ENCODE measurements at regions not wholly inside any gene's neighbourhood (a gene's known extent, or its start where the extent isn't known, plus 50 kb on each side); places are given as distances from the start of the nearest gene placed in this dataset.

DNA sequence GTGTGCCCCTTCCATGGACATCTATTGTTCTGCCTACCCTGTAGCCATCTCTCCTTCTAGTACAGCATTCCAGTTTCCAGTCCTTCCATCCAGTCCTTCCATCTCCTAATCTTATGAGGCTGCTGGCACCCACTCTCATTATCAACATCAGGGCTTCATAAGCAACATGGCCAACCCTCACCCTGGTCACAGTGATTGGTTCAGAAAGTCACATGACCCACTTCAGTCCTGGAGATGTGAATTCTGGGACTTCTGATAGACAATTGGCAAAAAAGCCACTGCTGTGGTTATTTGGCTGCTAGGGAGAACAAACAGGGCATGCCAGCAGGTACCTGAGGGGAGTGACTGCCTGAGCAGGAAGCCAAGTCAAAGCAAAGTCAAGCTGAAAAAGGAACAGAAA, 164.7 kb upstream of the C16orf82 start:
- DNase-seq (ENCODE audit: low spot score): no peak
- intact Hi-C loops (cut with DNase I): no loop called here

DNA sequence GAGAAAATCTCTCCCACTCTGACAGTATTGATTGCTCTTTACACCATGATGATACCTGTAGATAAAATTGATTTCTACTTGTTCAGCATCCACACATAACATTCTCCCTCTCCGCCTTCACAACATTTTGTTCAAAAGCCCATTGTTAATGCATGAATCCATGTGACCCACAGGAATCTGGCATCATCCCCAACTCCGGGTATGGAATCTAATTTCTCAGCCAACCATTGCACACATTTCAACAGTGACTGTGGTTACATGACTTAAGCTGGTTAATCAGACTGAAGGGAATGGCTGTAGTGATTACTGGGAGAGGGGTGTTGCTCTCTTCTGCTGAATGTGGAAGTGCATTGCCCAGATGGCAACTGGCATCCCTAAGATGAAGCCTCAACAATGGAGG, 161.4 kb upstream of the C16orf82 start:
- DNase-seq (ENCODE audit: low spot score): no peak
- intact Hi-C loops (cut with DNase I): no loop called here

DNA sequence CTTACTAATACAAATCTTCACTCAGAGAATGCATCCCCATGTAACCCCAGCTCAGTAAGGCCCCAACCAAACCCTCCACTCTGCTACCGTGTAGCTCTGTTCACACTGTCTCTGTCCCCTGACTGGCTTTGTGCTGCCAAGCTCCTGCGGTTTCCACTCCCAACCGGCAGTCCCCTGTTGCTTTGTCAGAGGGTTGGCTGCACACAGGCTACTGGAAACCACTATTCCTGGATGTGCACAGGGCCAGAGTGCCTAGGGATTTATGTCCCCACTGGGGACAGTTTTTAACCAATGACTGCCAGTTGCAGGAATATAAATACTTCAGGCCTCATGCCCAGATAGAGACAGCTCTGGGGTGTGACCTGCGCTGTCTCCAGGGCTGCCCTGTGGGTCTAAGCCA, 157.1 kb upstream of the C16orf82 start:
- intact Hi-C loops (cut with DNase I): no loop called here

DNA sequence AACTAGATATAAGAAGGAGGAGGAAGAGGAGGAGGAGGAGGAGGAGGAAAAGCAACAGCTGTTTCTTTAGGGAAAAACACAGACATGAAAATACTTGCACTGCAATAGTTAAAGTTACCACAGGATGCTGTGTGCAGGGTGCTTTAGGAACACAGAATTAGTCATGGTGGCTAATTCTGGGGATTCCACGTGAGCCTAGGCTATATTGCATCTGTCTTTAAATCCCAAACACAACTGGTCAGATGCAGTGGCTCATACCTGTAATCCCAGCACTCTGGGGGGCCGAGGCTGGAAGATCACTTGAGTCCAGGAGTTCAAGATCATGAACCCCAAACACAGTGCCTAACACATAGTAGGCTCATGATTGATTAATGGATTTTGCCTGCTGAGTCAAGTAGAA, 155.3 kb upstream of the C16orf82 start:
- DNase-seq (ENCODE audit: low spot score): no peak

More for the DNA sequence above, 157.1 kb upstream of the C16orf82 start:
- no peak for DNase-seq (ENCODE audit: low spot score)

DNA sequence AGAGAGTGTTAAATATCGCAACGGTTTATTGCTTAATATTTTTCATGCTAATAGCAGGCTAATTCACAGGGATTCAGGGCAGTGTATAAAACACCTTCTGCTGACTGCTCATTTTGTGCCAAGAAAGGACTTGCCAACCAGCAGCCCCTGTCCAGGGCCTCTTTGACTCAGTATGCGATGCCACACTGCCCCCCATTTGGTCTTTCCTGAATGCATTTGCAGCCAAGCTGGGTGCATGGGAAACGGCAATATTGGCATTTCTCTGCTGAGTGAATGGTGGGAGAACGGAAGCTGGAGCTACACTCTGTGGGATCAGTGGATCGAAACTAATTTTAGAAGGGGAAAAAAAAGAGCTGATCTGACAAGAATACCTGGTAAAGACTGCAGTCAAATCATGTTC, 152.9 kb upstream of the C16orf82 start:
- DNase-seq (ENCODE audit: low spot score): no peak
- intact Hi-C loops (cut with DNase I): no loop called here

More for the DNA sequence above, 155.3 kb upstream of the C16orf82 start:
- intact Hi-C loops (cut with DNase I): no loop called here

DNA sequence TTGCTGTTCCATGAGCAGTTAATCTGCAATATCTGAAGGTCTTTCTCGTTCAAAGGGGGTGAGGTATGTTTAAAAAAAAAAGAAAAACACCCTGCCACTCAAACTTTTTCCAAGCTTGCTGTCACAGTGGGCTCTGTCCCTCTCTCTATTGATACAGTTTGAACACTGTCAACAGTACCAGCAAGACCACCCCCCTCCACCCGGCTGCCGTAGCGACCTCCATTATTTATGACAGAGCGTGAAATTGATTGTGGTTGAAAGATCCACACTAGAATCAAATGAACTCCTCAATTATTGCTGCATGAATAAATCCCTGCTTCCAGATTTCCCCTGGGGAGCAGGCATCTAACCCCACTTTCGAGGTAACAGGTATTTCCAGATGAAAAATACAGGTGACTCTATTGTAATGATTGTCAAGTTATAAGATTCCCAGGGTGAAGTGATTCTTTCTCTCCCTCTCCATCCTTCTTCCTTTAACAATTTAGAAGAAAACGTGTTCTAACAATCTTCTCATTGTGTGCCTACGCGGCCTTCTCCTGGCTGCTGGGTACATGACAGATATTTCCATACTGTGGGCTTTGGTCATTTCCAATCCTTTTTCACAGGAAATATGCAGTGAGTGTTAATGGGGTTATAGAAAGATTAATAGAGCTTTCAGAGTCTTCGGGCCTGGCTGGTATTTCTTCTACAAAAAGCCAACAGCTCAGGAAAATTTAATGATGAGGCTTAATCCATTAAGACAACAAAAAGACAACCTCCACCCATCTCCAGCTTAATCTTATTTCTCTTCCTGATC, 135.7 kb upstream of the C16orf82 start:
- intact Hi-C loops (cut with DNase I): no loop called here

DNA sequence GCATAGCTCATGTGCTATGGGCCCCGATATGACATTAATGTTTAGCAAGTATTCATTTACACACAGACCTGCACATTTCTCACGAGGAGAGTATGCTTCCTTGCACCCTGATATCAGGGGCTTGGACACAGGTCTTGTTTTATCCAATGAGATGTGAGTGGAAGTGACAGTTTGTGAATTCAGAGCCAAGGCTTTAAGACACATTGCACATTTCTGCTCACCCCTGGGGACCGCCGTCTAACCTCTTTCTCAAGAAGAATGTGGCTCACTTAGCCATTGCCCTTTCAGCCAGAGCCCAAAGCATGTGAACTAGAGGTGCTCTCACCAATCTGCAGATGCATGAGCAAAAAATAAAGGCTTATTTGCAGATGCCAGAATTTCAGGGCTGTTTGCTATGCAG, 116.1 kb upstream of the C16orf82 start:
- intact Hi-C loops (cut with DNase I): no loop called here

More for the DNA sequence above, 135.7 kb upstream of the C16orf82 start:
- no peak for DNase-seq (ENCODE audit: low spot score)

DNA sequence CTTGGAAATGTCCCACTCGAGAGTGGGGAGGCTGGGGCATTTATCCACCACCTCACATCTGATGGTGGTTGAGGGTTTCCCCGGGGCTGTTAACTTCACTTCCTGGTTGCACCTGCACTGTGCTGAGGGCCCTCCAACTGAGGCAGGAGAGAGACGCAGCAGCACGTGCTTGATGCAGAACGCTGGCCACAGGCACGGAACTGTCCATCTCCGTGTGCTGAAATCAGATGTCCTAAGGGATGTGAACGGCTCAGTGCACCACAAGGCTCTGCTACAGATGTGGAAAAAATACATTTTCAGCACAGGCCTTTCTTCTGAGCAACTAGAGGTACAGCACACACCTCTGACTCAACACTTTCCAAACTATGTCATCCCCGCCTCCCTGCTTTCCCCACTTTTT, 114.8 kb upstream of the C16orf82 start:
- intact Hi-C loops (cut with DNase I): no loop called here
- peak; percentile 27 for DNase-seq (ENCODE audit: low spot score)

More for the DNA sequence above, 116.1 kb upstream of the C16orf82 start:
- DNase-seq (ENCODE audit: low spot score): no peak

DNA sequence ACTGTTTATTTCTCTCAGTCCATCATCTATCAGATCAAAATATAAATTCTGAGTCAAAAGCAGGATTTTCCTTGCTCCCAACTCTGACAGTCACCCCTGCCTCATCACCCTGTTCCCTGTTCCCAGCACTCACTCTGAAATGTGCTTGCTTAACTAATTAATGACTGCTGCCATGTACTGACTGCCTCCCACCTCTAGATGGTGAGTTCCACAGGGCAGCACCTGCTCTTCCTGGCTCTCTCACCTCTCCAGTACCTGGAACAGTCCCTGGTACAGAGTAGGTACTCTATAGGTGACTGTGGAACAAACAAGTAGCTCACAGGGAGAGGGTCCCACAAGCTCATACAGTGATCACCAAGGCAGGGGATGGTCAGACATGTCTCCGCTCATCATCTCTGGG, 114.3 kb upstream of the C16orf82 start:
- intact Hi-C loops (cut with DNase I): no loop called here
- no peak for DNase-seq (ENCODE audit: low spot score)

DNA sequence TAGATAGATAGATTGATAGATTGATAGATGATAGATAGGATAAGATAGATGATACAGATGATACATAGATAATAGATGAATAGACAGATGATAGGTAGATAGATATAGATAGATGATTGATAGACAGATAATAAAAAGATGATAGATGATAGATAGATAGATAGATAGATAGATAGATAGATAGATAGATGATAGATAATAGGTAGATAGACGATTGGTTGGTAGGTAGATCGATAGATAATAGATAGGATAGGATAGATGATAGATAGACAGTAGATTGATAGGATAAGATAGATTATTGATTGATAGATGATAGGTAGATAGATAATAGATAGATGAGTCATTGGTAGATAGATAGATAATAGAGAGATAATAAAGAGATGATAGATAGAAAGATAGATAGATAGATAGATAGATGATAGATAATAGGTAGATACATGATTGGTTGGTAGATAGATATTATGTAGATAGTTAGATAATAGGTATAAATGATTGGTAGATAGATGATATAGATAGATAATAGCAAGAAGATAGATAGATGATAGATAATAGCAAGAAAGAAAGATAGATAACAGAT, 109.4 kb upstream of the C16orf82 start:
- intact Hi-C loops (cut with DNase I): no loop called here
- DNase-seq (ENCODE audit: low spot score): no peak

DNA sequence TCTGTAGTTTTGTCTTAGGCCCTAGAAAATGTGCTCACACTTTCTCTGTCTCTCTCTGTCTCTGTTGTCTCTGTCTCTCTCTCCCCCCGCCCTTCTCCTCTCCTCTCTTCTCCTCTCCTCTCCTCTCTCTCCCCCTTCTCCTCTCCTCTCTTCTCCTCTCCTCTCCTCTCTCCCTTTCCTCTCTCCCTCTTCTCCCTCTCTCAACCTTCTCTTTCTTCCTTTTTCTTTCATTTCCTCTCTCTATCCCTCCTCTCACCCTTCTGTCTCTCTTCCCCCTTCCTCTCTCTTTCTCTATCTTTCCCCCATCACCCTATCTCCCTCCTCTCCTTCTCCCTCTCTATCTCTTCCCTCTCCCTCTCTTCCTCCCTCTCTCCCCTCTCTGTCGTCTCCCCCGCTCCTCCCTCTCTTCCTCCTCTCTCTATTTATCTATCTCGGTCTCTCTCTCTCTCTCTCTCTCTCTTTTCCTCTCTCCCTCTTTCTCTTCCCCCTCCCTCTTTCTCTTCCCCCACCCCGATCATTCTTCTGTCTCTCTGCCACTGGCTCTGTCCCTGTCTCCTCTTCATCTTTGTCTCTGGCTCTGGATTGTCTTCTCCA, 107.2 kb upstream of the C16orf82 start:
- intact Hi-C loops (cut with DNase I): no loop called here
- no peak for DNase-seq (ENCODE audit: low spot score)

DNA sequence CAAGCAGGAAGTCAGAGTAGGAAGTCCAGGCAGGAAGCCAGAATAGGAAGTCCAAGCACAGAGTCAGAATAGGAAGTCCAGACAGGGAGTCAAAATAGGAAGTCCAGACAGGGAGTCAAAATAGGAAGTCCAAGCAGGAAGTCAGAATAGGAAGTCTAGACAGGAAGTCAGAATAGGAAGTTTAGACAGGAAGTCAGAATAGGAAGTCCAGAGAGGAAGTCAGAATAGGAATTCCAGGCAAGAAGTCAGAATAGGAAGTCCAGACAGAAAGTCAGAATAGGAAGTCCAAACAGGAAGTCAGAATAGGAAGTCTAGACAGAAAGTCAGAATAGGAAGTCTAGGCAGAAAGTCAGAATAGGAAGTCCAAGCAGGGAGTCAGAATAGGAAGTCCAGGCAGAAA, 105.3 kb upstream of the C16orf82 start:
- intact Hi-C loops (cut with DNase I): no loop called here
- DNase-seq (ENCODE audit: low spot score): no peak

DNA sequence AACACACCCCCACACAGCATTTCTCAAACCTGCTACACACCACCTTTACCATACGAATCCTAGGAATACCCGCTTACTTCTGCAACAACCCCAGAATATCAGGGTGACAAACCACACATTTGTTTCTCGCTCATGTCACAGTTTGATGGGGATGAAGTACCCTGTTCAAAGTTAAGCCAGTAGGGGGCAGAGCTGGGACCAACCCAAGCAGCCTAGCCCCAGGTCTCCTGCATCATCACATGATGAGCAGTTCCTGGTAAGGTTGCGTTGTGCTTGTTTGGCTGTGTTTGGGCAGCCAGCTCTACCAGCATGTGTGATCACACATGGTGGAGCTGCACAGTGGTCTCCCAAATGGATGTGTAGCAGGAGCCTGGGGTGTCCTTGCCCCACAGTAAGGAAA, 103.6 kb upstream of the C16orf82 start:
- no peak for DNase-seq (ENCODE audit: low spot score)
- intact Hi-C loops (cut with DNase I): no loop called here

DNA sequence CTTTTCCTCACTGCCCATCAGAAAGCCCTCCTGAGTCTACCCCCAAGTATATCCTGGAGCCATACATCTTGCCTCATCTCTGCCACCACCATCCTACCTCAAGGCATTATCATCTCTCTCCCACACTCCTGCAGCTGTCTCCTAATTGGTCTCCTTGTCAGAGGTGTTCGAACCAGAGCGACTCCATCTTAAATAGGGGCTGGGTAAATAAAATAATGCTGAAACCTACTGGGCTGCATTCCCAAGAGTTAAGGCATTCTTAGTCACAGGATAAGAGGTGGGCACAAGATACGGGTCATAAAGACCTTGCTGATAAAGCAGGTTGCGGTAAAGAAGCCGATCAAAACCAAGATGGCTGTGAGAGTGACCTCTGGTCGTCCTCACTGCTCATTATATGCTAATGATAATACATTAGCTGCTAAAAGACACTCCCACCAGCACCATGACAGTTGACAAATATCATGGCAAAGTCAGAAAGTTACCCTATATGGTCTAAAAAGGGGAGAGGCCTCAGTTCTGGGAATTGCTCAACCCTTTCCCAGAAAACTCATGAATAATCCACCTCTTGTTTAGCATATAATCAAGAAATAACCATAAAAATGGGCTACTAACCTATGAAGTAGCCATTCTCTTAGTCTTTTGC, 97.0 kb upstream of the C16orf82 start:
- intact Hi-C loops (cut with DNase I): no loop called here
- DNase-seq (ENCODE audit: low spot score): no peak

DNA sequence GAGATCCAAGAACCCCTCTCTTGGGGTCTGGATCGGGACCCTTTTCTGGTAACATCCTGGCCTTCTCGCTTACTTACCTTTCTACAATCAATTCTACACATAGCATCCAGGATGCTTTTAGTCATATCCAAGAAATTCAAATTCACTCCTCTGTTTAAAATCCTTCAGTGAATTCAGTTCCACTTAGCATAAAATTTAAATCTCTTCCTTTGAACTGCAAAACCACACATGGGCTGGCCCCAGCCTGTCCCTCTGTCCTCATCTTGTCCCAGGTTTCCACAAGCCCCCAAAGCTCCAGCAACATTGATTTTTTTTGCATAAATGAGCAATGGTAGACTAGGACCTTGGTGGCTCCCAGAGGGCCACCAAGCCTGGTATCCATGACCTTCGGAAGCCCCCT, 96.4 kb upstream of the C16orf82 start:
- intact Hi-C loops (cut with DNase I): no loop called here
- DNase-seq (ENCODE audit: low spot score): no peak

DNA sequence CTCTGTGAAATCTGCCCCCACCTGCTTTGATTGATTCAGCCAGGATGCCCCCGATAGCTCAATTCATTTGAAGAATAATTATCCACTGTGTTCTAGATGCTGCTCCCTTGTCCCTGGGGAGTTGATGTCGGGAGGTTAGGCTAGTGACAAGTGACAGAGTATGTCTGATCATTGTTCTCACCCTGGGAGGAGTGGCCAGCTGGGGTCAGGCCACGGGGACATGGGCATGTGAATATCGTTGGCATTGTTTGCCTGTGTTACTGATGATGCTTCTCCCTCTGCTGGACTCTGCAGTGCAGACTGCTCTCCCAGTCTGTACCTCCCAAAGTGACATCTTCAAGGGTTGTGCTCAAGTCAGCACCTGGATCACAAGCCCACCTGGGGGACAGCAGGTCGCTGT, 89.9 kb upstream of the C16orf82 start:
- intact Hi-C loops (cut with DNase I): no loop called here
- DNase-seq (ENCODE audit: low spot score): no peak

DNA sequence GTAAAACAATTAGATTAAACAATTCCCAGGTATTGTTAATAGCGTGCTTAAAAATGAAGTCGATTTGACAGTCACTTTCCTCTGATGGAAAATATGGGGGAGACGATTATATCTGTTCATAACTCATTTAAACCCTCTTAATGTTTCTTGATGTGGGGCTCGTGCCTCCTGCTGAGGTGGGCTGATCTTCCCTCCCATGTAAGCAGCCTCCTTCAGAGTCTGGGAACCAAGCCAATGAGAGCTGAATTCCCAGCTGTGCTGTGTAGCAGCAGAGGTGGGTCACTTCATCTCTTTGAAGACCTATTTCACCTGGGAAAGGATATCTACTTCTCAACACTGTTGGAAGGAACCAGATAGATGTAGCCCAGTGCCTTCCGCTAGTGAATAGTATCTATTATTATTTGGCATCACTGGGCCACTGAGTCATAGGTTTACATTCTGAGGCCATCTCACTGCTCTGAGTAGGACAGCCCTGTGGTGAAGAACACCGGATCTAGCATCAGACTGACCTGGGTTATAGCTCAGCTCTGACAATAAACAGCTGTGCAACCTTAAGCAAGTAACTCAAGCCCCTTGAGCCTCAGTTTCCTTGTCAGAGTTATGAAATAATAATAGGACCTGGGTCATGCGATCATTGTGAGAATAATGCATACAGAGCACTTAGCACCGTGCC, 85.3 kb upstream of the C16orf82 start:
- intact Hi-C loops (cut with DNase I): no loop called here
- no peak for DNase-seq (ENCODE audit: low spot score)

DNA sequence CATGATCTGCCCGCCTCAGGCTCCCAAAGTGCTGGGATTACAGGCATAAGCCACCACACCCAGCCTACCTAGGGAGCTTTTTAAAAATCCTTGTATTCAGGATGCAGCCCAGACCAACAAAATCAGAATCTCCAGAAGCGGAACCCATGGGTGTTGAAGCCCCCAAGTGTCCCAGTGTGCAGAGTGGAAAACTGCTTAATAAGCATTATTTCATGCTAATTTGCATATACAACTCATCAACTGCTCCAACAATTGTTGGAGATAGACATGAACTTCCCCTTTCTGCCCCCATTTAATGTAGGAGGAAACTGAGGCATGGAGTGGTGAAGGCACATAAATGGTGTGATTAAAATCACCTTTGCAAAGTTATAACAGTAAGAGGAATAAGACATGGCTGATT, 84.3 kb upstream of the C16orf82 start:
- intact Hi-C loops (cut with DNase I): no loop called here
- DNase-seq (ENCODE audit: low spot score): no peak

DNA sequence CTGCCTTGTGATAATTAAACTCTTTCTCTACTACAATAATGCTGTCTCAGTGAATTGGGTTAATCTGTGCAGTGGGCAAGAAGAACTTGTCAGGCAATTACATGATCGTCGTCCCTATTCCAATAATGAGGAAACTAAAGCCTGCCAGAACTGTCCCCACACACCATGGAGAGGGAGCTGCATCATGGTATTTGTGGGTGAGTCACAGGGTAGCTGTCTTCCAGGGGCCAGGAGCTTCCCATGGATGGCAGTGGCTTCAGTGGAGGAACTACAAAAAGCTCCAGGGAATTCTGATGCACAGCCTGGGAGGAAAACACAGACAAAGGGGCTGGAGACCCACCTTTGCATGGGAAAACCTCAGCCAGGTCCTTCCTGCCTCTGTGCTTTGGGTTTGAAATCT, 83.3 kb upstream of the C16orf82 start:
- intact Hi-C loops (cut with DNase I): no loop called here
- no peak for DNase-seq (ENCODE audit: low spot score)
